ENCODE measurements at regions not wholly inside any gene's neighbourhood (a gene's known extent, or its start where the extent isn't known, plus 50 kb on each side); places are given as distances from the start of the nearest gene placed in this dataset.

- no peak overlapping the region for H3K4me3 ChIP-seq (ENCODE audit: low read depth, low read length)
- peak; percentile 95 for DNase-seq (ENCODE audit: low read depth)
- no peak for TF ChIP-seq CTCF (IDR thresholded peaks at IDR 0.05; ENCODE audit: control insufficient read depth, extremely low read depth, insufficient read depth)
These were observed 56.6 kb upstream of the PPP2R5A start for GRCh38 chr1:212228591-212229119.

- DNase-seq (ENCODE audit: low read depth), result no peak
- no peak for TF ChIP-seq CTCF (IDR thresholded peaks at IDR 0.05; ENCODE audit: control insufficient read depth, extremely low read depth, insufficient read depth)
- no peak overlapping the region for H3K4me3 ChIP-seq (ENCODE audit: low read depth, low read length)
These were observed 55.6 kb upstream of the PPP2R5A start for GRCh38 chr1:212229654-212230053.

GRCh38 chr1:212230329-212230728 lies 54.9 kb upstream of the PPP2R5A start:
- no peak overlapping the region for H3K4me3 ChIP-seq (ENCODE audit: low read depth, low read length)
- DNase-seq (ENCODE audit: low read depth), result no peak
- TF ChIP-seq CTCF (IDR thresholded peaks at IDR 0.05; ENCODE audit: control insufficient read depth, extremely low read depth, insufficient read depth), result no peak

- DNase-seq (ENCODE audit: low read depth), result no peak
- no peak overlapping the region for H3K4me3 ChIP-seq (ENCODE audit: low read depth, low read length)
- TF ChIP-seq CTCF (IDR thresholded peaks at IDR 0.05; ENCODE audit: control insufficient read depth, extremely low read depth, insufficient read depth), result no peak
These were observed 53.8 kb upstream of the PPP2R5A start for GRCh38 chr1:212231372-212231771.

- DNase-seq (ENCODE audit: low read depth), result no peak
- no peak overlapping the region for H3K4me3 ChIP-seq (ENCODE audit: low read depth, low read length)
- TF ChIP-seq CTCF (IDR thresholded peaks at IDR 0.05; ENCODE audit: control insufficient read depth, extremely low read depth, insufficient read depth), result no peak
These were observed 53.1 kb upstream of the PPP2R5A start for GRCh38 chr1:212232090-212232489.

- no peak overlapping the region for H3K4me3 ChIP-seq (ENCODE audit: low read depth, low read length)
- no peak for TF ChIP-seq CTCF (IDR thresholded peaks at IDR 0.05; ENCODE audit: control insufficient read depth, extremely low read depth, insufficient read depth)
- DNase-seq (ENCODE audit: low read depth), result no peak
These were observed 51.9 kb upstream of the PPP2R5A start for GRCh38 chr1:212233321-212233720.

Measured in LNCaP clone FGC (cell line).